IPS-NIHi11 (cell line): ENCODE measurements at regions not wholly inside any gene's neighbourhood (a gene's known extent, or its start where the extent isn't known, plus 50 kb on each side); places are given as distances from the start of the nearest gene placed in this dataset.
"Not testable (repeated sequence)": the region's sequence is repeated elsewhere in the genome, so short reads cannot be mapped to it uniquely, and the experiment has no call there.

ENCODE experiments used
- DNase-seq: peaks from one replicate; pipeline ENCODE4 v3.0.0; 2012; ENCODE audit warnings: mixed read lengths, low spot score

DNA sequence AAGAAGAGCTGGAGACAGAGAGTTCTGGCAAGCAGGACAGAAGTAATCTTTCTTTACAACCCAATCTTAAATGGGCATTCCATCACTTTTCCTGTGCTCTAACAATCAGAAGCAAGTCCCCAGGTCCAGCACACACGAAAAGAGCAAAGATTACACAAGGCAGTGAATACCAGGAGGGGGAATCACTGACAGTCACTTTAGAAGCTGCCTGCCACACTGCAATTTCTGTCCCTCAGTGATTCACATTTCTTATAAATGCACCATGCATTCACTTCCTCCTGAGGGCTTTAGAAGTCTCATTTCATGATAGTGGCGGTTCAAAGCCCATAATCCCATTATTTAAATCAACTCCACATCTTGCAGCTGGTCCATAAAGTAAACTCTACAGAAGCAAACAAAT is 362.5 kb downstream of the POM121L12 start:
- DNase-seq = no peak

DNA sequence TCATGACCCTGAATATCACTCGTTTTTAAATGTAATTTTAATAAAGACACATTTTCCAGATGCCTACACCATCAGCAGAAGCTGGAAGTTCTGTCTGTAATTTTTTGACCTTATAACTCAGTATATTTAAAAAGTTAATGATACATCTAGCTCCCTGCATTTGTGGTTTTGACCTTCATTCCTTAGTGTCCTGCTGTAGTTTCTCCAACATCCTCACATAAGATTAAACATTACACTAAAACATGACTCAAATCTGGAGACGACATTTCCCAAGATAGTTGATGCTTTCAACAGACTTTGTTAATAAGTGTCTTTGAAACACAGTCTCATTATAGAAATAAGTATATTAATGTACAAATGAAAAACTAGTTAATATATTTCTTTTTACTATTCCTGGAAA is 363.1 kb downstream of the POM121L12 start:
- DNase-seq = no peak

DNA sequence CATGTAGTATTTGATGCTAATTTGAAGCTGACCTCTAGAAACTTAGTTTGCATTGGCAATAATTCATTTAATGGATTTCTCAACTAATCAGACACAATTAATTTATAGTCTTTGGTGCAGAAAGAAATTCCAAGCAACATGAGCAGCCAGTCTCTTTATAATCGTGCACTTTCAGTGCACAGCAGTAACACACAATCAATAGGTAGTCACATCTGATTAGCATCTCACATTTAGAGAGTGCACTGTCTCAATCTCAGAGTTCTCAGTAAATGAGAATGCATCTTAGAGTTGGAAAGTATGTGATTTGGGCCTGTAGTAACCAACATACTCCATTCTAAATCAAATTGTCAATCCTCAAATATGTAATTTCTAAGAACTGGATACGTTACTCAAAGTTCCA is 377.6 kb downstream of the POM121L12 start:
- no peak for DNase-seq

DNA sequence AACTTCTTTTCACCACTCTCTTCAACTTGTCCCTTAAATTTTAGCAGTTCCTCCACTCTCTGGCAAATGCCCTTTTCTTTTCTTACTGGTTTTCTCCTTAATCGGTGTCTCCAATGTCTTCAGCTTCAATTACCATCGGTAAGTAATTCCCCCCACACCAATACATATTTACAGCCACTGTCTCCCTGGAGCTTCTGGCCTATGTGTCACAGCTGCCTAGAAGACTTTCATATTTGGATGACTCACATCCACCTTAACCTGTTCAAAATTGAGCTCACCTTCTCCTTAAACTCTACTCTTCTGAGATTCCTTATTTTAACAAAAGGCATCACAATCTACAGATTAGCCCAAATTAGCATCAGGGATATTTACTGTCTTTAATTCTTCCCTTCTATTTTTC is 380.4 kb downstream of the POM121L12 start:
- DNase-seq = no peak

DNA sequence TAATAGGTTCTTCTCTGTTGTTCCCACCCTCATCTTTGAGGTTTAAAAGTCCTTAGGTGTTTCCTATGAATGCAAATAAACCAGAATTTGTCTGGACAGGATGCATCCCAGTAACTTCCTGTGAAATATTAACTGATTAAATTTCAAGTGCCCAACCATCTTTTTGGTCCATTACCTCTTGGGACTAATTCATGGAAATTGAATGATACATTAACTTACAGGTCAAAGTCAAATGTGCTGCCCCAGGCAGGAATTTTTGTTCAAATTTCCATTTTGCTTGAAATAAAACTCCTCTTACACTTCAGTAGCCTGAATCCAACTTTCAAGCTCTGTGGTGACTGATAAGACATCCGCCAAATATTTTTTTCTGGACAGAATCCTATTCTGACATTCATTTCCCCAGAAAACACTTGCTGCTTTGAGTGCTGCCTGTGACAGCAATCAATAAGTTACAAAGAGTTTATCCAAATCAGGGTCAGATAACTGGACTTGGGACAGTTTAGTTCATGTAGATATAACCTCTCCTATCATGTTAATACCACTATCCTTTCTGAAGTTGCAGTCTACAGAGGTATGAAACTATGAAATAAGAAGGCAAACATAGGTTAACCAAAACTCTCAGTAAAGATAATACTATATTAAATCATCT is 383.5 kb downstream of the POM121L12 start:
- no peak for DNase-seq

DNA sequence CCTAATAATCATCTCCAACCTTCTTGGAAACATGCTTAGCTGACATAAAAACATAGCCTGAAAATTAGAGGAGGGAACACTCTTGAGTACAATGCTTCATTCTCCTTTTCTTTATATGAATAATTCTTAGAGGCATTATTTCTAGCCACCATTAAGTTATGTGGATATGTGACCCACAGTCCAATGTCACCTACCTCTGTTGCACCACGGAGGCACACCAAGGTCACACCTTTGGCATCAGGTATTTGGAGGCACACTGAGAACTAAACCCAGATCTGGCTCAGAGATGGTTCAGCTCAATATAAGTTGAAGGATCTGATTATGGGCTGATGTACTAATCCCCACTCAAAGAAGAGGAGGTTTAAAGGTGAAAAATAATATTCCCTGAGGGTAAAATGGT is 385.1 kb downstream of the POM121L12 start:
- no peak for DNase-seq

DNA sequence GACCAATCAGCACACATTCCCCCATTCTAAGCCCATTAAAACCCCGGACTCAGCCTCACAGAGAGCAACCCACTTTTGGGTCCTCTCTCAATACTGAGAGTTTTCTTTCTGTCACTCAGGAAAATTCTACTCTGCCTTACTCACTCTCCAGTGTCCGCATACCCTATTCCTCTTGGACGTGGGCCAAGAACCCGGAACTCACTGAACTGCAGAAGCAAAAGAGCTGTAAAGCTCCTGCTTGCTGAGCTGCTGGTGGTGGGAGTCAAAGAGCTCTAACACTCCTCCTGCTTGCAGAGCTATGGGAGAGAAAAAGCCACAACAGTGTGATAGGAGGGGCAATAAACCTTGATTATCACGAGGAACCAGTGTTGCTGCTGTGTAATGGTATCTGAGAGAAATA is 386.9 kb downstream of the POM121L12 start:
- no peak for DNase-seq

DNA sequence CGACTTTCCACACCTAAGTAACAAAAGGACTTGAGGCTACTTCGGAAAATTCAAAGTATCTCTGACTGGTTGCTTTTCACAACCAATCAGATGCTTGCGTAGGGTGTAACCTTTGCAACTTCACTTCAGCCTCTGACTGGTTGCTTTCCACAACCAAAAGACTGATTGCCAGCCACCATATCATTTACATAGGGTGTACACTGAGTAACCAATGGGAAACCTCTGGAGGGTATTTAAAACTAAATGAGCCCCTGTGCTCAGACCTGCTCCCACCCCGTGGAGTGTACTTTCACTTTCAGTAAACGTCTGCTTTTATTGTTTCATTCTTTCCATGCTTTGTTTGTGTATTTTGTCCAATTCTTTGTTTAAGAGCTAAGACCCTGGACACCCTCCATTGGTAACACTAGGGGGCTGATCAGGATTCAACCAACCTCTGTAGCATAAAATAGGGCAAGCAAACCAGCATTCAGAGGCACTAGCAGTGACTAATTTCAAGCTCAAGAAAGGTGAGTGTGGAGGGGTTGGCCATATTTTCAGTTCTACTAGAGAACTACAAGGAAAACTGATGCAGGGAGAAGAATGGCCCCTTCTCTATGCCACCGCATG is 390.8 kb downstream of the POM121L12 start:
- DNase-seq = no peak

DNA sequence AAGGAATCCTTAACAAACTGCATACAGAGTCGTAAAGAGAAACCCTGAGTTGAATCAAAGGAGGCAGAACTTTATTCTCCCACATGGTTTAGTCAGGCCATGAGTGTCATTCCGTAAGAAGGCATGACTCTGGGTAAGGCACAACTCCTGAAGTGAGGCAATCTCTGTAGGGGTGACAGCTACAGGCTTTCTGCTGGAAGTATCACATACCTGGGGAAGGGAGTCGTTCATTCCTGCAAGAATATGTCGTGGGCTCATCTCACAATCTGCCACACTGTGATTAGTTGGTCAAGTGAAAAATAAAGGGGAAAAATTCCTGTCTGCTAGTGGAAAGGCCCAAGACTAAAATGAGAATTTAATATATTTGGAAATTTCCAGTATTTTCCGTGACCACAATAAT is 392.6 kb downstream of the POM121L12 start:
- no peak for DNase-seq

DNA sequence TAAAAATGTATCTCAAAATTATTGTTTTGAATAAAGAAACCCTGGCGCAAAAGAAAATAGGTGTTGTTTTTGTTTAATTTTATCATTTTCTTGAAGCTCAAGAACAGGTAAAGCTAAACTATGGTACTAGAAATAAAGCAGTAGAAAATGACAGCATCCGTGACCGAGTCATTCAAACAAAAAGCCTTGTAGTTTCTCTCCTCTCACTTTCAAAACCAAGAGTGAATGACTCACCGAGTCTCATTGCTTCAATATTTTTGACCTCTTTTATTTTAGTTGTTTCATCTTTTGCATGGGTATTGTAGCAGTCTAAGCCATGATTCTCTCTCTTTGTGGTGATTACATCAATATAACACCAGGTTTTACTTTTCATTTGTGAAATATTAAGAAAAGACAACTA is 396.5 kb downstream of the POM121L12 start:
- no peak for DNase-seq

DNA sequence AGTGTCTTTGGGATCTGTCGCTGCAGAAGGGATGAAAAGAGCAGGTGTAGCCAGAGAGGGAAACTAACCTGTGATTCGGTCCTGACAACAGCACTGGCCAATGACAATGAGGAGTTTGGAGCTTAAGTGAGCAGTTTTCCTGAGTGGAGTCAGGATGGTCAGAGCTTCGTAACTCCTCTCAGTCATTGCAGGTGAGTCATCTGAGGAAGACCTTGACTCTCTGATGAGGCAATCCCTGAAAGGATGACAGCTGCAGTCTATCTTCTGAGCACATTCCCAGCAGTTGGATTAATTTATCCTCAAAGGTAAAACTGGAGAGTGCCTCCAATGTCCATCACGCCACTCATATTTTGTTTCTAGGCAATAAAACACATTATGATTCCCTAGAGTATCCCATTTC is 401.9 kb downstream of the POM121L12 start:
- no peak for DNase-seq

DNA sequence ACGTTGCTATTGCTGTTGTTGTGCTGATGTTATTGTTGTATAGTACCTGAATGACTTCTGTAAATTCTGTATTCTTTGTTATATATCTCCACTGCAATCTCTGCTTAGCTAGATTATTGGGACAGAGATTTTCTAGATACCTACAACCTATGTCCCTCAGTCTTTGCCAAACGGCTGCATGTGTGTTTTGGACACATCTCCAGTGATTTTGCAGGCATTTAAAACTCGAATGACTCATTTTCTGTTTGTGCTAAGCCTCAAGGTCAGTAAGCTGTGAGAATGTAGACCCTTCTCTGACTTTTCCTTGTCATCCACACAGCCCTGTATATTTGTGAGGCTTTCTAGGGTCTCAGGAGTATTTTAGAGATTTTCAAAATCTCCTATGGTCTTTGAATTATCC is 410.7 kb downstream of the POM121L12 start:
- no peak for DNase-seq

DNA sequence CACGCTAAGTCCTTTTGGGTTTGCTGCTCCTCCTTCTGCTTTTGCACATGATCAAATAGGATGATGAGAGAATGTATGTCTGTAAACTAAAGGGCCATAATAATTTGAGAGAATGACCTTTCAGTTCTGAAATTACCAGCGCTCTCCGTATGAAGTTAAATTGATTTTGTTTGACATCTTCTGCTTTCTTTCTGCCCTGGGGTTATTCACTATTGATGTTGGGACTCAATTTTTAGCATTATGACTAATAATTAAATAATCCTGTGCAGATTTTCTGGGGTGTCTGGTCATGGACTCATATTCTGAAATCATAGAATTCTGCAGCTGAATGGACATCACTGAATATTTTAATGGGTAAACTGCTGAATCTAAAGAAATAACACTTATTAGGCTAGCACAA is 423.2 kb downstream of the POM121L12 start:
- no peak for DNase-seq

DNA sequence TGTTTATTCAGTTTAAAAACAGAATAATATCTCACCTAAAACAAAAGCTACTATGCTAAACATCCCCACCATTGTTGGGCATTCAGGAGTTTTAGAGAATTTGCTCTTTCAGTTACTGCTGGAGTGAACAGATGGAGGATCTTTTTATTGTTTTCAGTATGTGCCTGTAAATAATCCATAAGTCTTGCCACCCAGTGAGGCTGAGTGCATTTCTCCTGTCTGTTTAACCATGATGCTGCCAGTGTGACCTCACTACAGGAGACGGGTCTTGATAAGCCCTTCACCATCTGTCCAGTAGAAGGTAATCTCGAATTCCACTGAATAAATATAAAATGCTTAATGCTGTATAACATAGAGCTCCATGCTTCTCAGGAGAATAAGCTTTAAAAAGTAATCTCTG is 430.9 kb downstream of the POM121L12 start:
- DNase-seq = no peak

DNA sequence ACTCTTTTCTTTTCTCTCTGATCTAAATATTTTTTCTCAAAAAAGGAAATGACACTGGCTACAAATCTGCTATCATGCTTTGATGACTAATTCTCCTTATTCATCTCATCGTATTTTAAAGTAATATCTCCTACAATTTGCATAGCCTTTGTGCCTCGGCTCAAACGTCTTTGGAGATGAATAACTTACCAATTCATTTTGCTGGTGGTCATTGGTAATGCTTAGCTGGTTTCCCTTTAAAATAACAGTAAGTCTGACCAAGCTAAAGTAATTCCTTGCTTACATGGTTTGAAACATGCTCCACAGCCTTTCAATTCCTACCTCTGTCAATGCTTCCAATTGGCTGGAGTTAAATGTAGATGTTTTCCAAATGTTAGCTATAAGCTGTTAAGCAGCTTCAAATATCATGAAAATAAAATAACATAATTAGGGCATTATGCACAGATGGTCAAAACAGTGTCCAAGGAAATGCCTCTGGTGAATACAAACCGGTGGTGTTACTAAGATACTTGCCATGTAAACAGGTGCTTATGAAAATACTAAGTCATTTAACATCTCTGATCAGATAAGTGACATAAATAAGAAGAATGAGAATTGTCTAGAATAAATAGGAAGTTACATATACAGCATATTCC is 435.0 kb downstream of the POM121L12 start:
- DNase-seq = no peak

DNA sequence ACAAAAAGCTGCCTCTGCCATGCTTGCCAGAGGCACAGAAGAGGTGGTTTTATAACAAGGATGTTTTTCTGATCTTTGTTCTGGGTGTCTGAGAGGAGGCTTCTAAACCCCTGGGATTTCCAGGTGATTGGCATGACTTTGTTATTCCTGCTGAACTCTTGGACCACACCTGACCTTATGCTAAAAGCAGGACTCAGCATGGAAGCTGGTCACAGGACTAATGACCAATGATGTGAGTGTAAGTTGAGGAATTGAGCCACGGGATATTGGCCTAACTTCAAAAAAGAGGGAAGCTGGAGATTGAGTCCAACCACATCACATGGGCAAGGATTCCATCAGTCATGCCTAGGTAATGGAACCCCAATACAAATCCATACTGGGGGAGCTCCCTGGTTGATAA is 437.9 kb downstream of the POM121L12 start:
- no peak for DNase-seq

DNA sequence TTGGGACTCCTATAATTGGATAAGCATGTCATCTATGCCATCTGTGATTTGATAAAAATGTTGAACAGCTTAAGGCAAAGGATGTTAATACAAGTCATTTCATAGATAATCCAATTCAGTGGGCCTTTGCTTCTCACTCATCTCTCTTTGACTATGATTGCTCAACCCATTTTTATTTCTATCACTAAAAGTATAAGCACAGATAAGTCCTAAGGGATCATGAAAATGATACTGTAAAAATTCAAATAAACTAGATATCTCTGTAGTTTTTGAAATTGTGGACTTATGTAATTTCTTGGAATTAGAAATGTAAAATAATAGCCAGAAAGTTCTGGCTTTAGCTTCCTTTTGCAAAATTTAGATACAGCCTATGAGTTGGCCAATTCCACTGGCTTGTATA is 440.3 kb downstream of the POM121L12 start:
- DNase-seq = no peak

DNA sequence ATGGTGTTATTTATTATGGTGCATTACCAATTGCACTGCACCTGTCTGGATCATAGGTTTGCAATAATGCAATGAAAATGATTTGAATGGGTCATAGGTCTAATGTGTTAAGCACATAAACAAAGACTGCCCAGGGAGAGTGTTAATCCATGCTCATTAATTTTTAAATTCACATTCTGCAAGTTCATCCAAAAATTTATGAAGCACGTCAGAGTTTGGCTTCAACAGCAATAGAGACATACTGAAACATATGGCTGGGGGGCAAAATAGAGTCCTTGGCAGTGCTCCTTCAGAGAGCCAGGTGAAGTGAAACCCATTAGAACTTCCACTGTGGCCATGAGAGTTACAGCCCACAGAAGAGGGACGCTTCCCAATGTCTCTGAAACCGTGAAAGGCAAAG is 441.1 kb downstream of the POM121L12 start:
- DNase-seq = no peak

DNA sequence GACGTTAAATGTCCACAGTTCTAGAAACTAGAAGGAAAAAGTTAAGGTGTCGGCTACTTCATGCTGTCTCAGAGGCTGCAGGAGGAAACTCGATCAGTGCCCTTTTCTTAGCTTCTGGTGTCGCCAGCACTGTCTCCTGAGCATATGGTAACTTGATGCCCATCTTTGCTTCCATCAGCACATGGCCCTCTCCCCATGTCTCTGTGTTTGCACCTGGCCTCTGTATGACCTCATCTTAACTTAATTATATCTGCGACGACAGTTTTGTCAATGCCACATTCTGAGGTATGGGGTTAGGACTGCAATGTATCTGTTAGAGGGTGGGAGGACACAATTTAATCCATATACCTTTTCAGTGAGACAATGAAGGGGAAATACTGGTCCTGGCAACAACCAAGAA is 449.9 kb downstream of the POM121L12 start:
- no peak for DNase-seq

DNA sequence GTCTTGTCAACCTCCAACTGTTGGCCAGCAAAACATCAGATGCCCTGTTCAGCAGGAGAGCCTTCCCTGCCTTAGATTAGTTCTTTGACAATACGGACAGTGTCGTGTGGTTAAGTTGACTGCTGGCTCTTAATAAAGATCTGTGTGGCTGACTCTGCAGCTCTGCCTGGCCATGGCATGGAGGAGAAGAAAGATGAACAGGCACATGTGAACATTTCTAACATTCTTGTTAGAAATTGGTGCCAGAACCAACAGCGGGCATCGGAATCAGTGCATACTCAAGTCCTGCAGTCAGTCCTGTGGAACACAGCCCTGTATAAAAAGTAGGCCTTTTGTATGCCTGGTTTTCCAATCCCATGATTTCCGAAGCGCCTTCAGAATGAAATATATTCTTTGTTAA is 455.6 kb downstream of the POM121L12 start:
- no peak for DNase-seq

DNA sequence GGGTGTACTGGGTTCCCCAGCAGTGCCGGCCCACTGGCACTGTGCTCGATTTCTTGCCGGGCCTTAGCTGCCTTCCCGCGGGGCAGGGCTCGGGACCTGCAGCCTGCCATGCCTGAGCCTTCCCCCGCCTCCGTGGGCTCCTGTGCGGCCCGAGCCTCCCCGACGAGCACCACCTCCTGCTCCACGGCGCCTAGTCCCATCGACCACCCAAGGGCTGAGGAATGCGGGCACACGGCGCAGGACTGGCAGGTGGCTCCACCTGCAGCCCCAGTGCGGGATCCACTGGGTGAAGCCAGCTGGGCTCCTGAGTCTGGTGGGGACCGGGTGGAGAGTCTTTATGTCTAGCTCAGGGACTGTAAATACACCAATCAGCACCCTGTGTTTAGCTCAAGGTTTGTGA is 459.7 kb downstream of the POM121L12 start:
- DNase-seq = not testable (repeated sequence)

DNA sequence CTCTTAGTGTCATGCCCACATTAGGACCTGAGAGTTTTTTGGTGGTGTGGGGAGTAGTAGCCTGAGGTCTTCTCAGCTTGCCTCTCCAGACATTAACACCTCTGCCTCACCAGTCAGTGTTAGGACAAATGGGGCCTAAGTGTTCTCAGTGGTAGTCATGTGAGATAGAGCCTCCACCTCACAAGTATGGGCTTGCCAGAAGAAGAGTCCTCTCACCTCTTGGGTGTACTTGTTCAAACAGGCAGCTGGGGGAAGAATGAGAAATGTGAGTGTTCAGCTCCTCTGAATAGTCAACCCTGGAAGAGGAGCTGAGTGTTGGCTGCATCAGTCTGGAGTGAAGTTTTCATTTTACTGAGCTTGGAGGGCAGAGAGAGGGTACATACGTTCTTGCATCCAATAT is 464.6 kb downstream of the POM121L12 start:
- no peak for DNase-seq

DNA sequence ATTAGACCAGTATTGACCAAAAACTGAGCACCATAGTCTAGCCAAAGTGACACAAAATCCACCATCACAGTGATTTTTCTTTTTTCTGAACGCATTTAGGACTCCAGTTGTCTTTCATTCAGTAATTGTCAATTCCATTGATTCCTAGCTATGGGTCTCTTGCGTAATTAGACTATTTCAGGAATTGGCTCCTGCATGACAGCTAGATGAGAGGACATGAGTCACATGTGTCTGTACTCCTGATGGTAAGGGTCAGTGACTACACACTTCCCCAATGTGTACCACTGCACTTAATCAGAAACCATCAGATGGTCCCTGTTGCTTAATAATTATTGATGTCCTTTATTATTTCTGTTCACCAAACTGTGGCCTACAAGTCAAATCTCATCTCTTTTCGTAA is 469.5 kb downstream of the POM121L12 start:
- DNase-seq = no peak

DNA sequence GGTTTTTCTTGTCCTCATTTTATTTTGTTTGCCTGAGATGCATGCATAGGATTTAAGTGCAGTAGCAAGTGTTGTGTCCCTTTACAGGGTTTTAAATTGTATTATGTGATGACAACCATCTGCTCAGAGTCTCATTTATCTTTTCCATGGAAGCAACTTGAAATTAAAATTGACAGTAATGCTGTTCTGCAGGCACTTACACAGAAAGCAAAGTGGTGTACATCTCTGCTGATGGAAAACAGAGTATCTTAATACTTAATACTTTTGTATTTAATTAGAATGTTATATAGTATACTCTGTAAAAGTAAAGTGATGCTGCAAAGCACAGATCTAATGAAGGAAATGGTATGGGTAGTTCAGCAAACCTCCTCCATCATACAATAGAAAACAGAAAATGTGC is 482.9 kb downstream of the POM121L12 start:
- no peak for DNase-seq
